Endothelial cell (in vitro differentiated cells): ENCODE measurements at regions not wholly inside any gene's neighbourhood (a gene's known extent, or its start where the extent isn't known, plus 50 kb on each side); places are given as distances from the start of the nearest gene placed in this dataset.
"Not testable (repeated sequence)": the region's sequence is repeated elsewhere in the genome, so short reads cannot be mapped to it uniquely, and the experiment has no call there.

Experiments
- DNase-seq: peaks from one replicate; pipeline ENCODE4 v3.0.0; 2021; ENCODE audit warnings: low spot score
- H3K27ac Mint-ChIP-seq: one replicate; pipeline ENCODE4 v1.8.0; 2021; ENCODE audit warnings: mixed read lengths, inconsistent platforms; ENCODE audit not compliant: unreplicated experiment
- H3K27me3 Mint-ChIP-seq: one replicate; pipeline ENCODE4 v1.8.0; 2021; ENCODE audit warnings: mild to moderate bottlenecking, moderate library complexity, mixed read lengths, inconsistent platforms; ENCODE audit not compliant: unreplicated experiment
- H3K36me3 Mint-ChIP-seq: one replicate; pipeline ENCODE4 v1.8.0; 2021; ENCODE audit warnings: mild to moderate bottlenecking, low read depth, mixed read lengths, inconsistent platforms; ENCODE audit not compliant: unreplicated experiment
- H3K4me1 Mint-ChIP-seq: one replicate; pipeline ENCODE4 v1.8.0; 2021; ENCODE audit warnings: mild to moderate bottlenecking, mixed read lengths, inconsistent platforms; ENCODE audit not compliant: unreplicated experiment
- H3K4me3 Mint-ChIP-seq: one replicate; pipeline ENCODE4 v1.8.0; 2021; ENCODE audit warnings: mild to moderate bottlenecking, mixed read lengths, inconsistent platforms; ENCODE audit not compliant: unreplicated experiment
- H3K9me3 Mint-ChIP-seq: one replicate; pipeline ENCODE4 v1.8.0; 2021; ENCODE audit warnings: mixed read lengths, inconsistent platforms; ENCODE audit not compliant: unreplicated experiment
- CTCF ChIP-seq: fragments of 200-600 bp; sonication (generic); IDR thresholded peaks from one replicate; pipeline ENCODE4 v1.5.0; 2021; ENCODE audit warnings: antibody characterized with exemption; ENCODE audit not compliant: unreplicated experiment

DNA sequence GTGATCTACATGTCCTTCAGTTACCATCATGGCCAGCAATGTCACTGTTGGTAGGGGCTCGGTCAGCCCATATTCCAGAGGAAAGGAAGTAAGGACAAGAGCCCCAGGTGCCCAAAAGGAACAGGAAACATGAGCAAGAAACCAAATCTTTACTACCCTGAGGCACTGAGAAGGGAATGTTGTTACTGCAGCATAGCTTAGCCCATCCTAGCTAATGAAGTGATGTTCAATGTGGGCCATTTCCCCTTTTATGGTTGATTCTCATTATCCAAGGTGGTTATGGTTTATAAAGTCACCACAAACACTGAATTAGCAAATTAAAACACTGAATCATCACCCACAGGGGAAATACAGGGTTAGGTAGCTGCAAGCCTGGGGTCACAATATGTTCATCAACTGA lies 88.4 kb upstream of the C10orf90 start:
- Mint-ChIP-seq H3K9me3 (peaks cover under 1% of the 10 kb centered on the region), H3K4me1 (no peaks in the 10 kb centered on the region), H3K27me3 (no peaks in the 10 kb centered on the region), H3K27ac (no peak overlapping the region), H3K36me3 (no peaks in the 10 kb centered on the region), H3K4me3 (no peak overlapping the region)
- no peak for DNase-seq
- no peak for TF ChIP-seq CTCF

GRCh38 chr10:126759531-126759930 lies 89.0 kb upstream of the C10orf90 start:
- Mint-ChIP-seq H3K4me1 (no peaks in the 10 kb centered on the region), H3K27ac (no peak overlapping the region), H3K4me3 (no peak overlapping the region), H3K36me3 (no peaks in the 10 kb centered on the region), H3K9me3 (peaks cover 6% of the 10 kb centered on the region), H3K27me3 (no peaks in the 10 kb centered on the region)
- TF ChIP-seq CTCF = no peak
- DNase-seq = no peak

- not testable (repeated sequence) for DNase-seq, H3K27ac Mint-ChIP-seq, H3K9me3 Mint-ChIP-seq, H3K4me3 Mint-ChIP-seq, H3K36me3 Mint-ChIP-seq, H3K27me3 Mint-ChIP-seq, H3K4me1 Mint-ChIP-seq
Measured at GRCh38 chr10:126766646-126767045, 96.2 kb upstream of the C10orf90 start.

DNA sequence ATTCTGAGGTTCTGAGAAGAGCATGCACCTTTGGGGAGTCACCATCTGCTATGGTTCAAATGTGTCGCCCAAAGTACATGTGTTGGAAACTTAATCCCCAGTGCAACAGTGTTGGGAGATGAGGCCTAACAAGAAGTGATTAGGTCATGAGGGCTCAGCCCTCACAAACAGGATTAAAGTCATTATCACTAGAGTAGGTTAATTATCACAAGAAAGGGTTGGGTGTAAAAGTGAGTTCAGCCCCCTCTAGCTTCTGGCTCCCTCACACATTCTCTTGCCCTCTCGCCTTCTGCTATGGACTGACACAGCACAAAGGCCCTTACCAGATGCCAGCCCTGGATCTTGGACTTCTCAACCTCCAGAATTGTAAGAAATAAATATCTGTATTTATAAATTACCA lies 100.3 kb upstream of the C10orf90 start:
- TF ChIP-seq CTCF = no peak
- Mint-ChIP-seq H3K9me3 (no peaks in the 10 kb centered on the region), H3K27ac (no peak overlapping the region), H3K27me3 (no peaks in the 10 kb centered on the region), H3K4me3 (no peak overlapping the region), H3K4me1 (peaks cover 3% of the 10 kb centered on the region), H3K36me3 (no peaks in the 10 kb centered on the region)
- no peak for DNase-seq

DNA sequence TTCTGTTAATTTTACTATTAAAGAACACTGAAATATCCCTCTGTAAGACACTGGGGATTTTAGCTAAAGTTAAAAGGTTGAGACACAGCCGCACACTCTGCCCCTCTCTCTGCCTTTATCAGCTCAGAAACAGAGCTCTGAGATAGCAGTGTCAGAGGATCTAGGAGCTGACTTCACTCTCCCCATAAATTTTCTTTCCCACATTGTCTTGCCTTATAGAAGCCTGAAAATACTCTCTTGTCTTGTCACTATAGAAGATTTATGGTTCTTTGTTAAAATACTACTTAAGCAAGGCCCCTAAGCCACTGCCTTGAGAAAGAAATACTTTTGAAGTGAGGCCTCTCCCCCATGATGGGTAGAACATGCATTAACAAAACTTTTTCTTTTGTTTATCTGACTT lies 105.7 kb upstream of the C10orf90 start:
- H3K36me3 Mint-ChIP-seq = no peaks in the 10 kb centered on the region
- no peaks in the 10 kb centered on the region for H3K9me3 Mint-ChIP-seq
- no peaks in the 10 kb centered on the region for H3K27me3 Mint-ChIP-seq
- no peak overlapping the region for H3K4me3 Mint-ChIP-seq
- no peak for TF ChIP-seq CTCF
- no peaks in the 10 kb centered on the region for H3K4me1 Mint-ChIP-seq
- H3K27ac Mint-ChIP-seq = no peak overlapping the region
- DNase-seq = no peak

- Mint-ChIP-seq H3K4me1 (no peaks in the 10 kb centered on the region), H3K9me3 (no peaks in the 10 kb centered on the region)
- no peak for DNase-seq
Measured at GRCh38 chr10:126777714-126778113, 107.2 kb upstream of the C10orf90 start.

More at GRCh38 chr10:126777714-126778113, 107.2 kb upstream of the C10orf90 start:
- Mint-ChIP-seq H3K36me3 (no peaks in the 10 kb centered on the region), H3K27ac (no peak overlapping the region), H3K27me3 (no peaks in the 10 kb centered on the region), H3K4me3 (no peak overlapping the region)
- no peak for TF ChIP-seq CTCF
